HG02885 (cell line): ENCODE measurements at regions not wholly inside any gene's neighbourhood (a gene's known extent, or its start where the extent isn't known, plus 50 kb on each side); places are given as distances from the start of the nearest gene placed in this dataset.
"Not testable (repeated sequence)": the region's sequence is repeated elsewhere in the genome, so short reads cannot be mapped to it uniquely, and the experiment has no call there.

Source experiments
- ATAC-seq: cut with Tn5 transposase; IDR thresholded peaks from one replicate; pipeline ENCODE4 v1.9.1; 2021; ENCODE audit warnings: mild to moderate bottlenecking; ENCODE audit not compliant: unreplicated experiment, poor library complexity

DNA sequence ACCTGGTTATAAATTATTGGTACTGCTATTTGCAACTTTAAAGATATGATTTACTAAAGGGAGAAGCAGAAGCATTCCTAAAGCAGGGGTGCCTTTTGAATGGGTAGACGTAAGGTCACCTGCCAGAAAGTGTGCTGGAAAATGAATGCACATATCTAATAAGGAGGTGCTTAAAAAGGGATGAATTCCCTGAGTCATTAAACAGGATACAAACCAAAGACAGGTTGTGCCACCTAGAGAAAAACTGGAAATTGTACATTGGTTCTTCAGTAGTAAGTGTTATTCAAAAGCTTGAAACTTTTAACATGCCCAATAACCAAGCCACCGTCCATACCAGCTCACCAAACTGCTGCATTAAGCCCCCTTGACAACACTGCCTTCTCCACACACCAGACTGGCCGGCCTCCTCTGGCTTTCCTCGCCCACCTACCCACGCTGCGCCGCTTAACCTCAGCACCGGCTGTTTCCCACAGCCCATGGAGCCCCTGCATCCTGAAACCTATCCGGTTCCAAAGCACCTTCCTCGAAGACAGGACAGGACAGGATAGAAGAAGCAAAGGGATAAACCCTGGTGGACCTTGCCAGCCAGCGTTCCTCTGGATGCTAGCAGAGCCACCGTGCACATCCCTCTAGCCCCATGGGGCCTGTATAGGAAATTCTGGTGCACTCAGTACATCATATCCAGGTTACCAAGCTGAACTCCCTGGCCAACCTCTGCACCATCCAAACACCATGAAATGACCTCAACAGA lies 201.5 kb upstream of the CAND1 start:
- no peak for ATAC-seq

DNA sequence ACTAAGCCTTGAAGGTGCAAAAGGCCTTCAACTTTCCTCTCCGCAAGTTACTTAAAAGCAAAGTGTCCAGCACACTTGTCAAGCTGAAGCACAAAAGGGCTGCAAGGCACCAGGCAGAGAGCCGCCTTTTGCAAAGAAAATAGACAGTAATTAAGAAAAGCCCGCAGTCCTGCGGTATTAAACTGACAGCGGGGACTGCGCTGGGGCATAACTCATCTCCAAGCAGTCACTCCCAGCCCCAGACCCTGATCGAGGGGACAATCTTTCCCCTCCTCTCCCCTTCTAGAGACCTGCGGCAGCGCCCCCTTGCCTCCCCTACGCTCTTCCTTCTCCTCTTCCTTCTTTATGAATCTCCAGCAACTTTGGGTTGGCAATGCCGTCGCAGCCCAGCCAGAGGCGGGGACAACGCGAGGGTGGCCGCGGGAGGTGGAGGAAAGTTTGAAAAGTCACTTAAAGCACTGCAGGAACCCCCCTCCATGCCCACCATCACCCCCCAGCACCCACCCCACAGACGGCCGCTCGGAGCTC lies 200.9 kb upstream of the CAND1 start:
- ATAC-seq: no peak

DNA sequence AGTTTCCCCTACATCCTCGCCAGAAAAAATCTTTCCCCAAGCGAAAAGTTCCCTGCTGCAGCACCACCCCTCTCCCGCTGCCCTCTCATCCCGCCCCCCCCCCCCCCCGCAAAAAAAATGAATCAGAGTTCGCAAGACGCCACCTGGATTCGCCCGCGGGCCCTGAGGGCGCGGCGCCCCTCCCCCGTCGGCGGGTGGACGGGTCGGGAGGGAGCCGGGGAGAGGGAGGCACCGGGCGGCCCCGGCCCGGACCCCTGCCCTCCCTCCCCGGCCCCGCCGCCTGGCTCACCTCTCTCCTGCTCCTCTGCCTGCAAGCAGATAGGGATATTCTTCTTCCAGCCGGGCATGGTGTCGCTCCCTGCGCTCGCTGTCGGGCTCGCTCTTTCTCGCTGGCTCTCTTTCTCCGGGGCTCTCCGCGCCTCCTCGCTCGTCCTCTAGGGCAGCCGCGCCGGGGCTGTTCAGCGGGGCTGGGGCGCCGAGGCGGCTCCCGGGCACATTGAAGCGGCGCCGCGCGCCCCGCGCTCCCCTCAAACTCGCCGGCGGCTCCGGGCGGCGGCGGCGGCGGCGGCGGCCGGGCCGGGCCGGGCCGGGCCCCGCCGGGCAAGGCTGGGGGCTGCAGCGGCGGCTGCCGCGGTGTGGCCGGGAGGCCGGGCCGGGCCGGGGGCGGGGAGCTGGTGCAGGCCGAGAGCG lies 200.3 kb upstream of the CAND1 start:
- ATAC-seq: peak; percentile 67

DNA sequence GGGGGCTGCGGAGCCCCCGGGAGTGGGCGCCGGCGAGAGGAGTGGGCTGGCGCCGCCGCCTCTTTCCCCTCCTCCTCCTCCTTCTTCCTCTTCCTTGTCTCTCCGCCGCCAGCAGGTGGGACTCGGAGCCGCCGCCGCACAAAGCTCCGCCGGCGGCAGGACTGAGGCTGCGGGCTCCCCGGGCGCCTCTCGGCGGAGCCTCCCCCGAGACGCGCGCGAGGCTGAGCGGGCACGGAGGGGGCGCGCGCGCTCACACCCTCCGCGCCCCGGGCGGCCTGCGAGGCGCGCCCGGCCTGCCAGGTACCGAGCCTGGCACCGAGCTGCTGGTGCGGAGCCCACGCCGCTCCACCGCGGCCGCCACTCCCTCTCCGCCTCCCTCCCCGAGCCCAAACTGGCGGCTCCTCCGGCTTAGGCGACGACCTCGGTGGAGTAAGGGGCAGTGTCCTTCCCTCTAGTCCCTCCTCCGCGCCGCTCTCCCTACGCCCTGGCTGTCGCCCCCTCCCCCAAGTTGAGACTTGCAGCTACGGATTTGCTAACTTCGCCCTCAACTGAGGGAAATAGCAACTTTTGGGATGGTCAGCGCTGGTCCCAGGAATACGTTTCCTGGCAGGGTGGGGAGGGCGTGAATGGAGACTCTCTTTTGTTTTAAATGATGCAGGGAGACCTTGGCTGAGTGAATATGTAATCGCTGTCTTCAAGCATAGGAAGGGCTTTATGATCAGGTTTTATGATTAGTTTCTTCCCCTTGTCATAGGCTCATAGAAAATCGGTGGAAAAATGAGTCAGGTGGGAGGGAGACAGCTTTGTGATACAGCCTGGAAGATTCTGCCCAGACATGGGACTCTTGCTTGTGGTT lies 199.5 kb upstream of the CAND1 start:
- peak; percentile 75 for ATAC-seq

DNA sequence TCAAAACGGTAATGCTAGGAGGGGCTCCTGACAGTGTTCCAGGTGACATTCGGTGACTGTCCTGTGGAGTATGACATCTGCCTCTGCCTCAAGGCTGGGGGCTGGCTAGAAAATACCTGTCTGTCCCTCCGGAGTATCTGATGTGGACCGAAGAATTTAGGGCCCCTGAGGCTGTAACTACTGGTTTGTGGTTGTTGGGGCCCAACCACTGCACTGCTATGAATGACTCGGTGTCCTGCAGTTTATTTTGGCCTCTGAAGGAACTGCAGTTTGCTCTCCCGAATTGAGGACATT lies 198.9 kb upstream of the CAND1 start:
- no peak for ATAC-seq

DNA sequence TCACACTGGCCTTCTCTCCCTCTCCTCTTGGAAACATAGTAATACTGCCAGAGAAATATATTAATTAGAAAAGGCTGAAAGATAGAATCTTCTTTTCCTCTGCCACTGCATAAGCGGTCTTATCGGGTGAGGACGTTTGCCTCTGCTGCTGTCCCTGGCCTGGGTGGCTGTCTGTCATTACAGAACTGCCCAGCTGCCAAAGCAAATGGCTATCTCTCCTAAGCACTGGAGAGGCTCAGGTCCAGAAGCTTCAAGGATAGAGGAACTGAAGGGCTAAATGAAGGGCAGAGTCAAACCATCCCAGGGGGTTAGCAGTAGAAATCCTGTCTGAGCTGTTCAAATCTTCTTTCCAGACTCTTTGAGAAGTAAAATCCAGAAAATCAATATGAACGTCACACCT lies 198.6 kb upstream of the CAND1 start:
- ATAC-seq: no peak

DNA sequence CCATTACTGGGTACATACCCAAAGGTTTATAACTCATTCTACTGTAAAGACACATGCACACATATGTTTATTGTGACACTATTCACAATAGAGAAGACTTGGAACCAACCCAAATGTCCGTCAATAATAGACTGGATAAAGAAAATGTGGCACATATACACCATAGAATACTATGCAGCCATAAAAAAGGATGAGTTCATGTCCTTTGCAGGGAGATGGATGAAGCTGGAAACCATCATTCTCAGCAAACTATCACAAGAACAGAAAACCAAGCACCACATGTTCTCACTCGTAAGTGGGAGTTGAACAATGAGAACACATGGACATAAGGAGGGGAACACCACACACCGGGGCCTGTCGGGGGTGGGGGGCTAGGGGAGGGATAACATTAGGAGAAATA lies 196.9 kb upstream of the CAND1 start:
- ATAC-seq: not testable (repeated sequence)

DNA sequence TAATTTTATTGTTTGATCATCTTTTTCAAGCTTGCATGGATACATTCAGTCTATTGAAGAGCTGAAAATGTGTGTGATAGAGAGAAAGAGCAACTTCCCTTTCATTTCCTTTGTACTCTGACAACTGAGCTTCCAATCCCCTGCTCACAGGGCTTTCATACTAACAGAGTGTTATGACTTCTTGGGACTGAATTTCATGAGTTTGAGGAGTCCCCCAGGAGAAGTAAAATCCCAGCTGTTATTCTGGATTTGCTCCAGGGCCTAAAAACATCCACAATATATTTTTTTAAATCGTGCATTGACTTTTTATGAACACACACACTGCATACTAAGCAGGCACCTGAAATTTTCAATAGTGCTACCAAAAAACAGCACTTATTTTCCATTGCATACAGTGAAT lies 195.8 kb upstream of the CAND1 start:
- ATAC-seq: no peak

DNA sequence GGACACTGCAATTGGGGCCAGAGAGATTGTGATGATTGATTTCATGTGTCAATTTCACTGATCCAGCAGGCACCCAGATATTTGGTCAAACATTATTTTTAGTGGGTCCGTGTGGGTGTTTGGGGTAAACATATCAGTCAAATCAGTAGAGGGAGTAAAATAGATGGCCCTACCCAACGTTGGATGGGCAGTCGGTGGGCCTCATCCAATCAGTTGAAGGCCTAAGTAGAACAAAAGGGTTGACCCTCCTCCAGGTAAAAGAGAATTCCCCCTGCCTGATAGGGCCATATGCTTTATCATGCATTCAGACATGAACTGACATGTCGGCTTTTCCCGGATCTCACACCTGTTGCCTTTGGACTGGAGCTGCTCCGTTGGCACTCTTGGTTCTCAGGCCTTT lies 195.1 kb upstream of the CAND1 start:
- no peak for ATAC-seq

DNA sequence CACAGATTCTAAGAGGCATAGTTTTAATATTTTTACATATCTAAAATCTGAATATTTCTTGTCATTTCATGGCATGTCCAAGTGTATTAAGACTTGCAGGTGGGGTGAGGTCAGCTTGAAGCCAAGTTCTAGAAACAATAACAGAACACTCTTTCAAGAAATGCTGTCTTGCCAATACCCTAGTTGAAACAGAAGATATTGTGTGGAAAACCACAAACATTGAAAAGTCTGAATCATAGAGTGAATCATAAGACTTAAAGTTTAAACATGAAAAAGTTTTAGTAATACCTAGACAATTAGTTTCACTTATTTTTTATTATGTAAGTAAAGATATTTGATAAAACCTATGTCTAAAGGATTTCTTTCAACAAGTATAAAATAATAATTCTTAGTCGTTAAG lies 191.5 kb upstream of the CAND1 start:
- no peak for ATAC-seq

DNA sequence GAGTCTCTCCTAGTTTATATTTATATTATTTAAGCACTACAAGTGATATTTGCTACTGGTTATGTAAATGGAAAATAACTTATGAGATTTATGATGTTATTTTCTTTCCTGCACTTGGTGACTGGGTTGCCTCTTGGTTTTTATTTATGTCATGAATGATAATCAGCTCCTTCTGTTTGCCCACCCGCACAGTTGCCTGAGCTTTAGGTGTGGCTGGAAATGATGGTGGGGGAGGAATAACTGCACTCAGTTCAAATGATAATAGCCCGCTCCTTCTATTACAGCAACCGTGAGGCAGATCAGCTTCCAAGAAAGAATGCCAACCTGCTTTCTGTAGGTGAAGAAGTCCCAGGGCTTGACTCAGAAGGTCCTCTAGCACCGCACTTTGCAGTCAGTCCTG lies 190.2 kb upstream of the CAND1 start:
- no peak for ATAC-seq

DNA sequence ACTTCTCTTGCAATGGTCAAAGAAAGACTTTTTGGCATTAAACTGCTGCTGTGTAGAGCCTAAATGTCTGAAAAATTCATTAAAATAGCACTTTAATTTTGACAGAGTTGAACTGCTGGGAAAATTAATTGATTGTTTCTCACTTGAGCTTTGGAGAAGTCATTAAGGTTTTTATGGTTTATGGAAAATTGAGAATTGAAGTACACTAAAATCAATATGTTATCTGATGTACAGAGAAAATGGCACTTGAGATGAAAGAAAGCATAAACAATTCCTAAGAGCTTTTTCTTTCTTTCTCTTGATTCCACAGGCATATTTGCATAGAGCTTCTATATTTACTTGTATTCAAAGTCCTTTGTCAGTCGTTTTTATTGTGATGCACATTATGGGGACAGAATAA lies 188.5 kb upstream of the CAND1 start:
- ATAC-seq: no peak

DNA sequence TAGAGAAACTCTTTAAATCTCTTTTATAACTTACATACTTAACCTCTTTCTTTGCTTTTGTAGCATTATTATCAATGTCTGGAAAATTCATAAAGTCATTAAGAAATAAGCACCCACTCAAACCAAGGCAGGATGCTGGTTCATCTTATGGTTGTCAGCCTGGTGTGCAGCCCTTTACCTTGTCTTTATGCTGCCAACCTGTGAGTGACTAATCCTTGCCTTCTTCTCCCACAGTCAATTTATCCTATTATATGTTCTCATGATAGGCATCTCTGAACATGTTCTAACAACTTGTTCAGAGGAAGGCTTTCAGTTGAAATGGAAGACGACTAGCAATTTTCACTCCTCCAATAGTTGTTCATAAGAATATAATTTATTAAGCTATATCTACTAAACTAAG lies 186.9 kb upstream of the CAND1 start:
- ATAC-seq: no peak

DNA sequence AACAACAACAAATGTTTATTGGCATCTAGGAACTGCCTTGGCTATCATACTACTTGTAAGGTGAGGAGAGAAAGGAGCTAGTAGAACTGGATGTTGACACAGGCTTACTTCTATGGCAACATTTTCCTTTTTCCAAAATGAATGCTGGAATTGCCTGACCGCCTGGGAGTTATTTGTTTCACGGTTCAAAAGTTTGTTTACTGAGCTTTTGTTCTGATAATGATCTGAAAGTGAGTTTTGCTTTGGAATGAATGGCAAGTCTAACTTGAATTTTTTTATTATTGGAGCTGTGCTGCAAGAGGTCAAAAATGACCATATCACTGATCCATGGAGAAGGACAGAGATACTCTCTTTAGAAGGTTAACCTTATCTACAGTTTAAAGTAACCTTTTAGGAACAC lies 183.5 kb upstream of the CAND1 start:
- ATAC-seq: no peak

DNA sequence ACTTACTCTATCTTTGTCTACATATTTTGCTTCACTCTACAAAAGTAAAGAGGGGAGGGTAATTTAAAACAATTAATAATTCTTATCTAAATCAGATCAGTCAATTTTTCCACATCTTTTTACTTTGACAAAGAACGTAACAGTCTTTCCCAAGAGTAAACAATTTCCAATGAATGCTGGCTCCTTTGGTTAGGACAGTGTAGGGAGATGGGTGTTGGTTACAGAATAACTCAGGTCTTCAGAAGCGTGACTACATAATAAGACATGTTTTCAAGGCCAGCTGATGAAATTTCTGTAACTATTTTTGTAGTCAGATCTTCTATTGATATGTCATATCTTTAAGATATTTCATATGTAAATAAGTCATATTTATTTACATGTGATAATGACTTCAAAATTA lies 183.0 kb upstream of the CAND1 start:
- ATAC-seq: no peak

DNA sequence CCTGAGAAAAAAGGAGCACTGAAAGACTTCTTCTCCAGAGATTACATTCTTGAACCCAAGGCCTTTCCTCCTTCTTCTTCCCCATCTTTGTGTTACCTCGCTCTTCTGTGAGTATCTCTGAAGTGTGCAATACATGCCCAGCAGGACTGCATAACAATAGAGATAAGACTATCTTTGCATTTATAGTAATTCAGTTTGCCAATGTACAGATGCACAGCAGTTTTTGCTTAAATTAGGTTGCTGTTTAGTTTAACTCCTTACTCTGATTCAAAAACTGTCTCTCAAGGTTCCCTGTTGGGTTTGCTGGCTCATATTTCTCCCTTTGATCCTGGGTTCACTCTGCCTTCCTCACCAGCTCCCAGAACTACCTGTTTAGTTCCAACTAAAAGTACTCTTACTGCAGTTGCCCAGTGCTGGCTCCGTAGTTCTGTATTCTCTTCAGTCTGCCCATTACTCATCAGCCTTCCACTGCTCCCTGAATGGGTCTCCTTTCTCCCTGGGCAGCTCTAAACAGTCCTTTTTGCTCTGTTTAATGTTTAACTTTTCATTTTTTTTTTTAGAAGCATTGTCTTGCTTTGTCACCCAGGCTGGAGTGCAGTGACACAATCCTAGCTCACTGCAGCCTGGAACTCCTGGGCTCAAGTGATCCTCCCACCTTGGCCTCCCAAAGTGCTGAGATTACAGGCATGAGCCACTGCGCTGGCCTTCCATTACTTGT lies 180.6 kb upstream of the CAND1 start:
- ATAC-seq: no peak

DNA sequence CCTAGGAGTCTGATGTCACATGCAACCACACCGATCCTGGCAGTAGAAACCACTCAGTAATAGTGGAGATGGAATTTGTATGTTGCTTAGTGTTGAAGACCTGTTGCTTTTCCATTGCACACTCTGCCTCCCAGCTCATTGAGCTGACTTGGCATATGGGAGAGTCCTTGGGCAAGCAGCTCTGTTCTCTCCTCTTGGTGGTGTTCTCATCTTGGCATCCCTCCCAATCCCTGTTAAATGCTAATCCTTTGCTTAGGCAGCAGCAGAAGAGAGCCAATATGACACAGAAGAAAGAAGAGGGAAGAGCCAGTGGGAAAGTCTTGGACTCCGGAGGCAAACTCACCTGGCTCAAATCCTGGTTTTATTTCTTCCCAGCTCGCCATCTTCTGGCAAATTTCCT lies 178.0 kb upstream of the CAND1 start:
- ATAC-seq: no peak

DNA sequence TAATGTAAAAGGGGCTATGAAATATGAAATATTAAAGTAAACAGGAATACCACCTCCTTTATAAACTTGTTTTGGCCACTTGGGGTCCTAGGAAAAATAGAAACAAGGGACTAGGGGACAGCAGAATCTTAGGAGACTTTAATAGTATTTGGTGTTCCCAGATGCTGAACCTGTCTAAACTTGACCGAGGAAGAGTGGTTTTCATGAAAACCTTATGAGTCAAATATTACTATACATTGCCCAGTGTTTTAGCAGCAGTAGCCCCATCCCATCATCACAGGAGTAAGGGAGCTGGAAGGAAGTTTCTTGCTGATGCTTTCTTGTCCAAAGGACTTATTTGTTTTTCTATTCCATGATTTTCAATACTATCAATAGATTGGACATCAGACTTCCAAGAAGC lies 177.5 kb upstream of the CAND1 start:
- no peak for ATAC-seq

DNA sequence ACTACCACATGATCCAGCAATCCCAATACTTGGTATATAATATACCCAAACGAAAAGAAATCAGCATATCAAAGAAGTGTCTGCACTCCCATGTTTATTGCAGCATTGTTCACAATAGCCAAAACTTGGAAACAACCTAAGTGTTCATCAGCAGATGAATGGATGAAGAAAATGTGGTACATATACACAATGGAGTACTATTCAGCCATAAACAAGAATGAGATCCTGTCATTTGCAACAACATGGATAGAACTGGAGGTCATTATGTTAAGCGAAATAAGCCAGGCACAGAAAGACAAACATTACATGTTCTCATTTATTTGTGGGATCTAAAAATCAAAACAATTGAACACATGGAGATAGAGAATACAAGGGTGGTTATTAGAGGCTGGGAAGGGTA lies 176.2 kb upstream of the CAND1 start:
- ATAC-seq: not testable (repeated sequence)

DNA sequence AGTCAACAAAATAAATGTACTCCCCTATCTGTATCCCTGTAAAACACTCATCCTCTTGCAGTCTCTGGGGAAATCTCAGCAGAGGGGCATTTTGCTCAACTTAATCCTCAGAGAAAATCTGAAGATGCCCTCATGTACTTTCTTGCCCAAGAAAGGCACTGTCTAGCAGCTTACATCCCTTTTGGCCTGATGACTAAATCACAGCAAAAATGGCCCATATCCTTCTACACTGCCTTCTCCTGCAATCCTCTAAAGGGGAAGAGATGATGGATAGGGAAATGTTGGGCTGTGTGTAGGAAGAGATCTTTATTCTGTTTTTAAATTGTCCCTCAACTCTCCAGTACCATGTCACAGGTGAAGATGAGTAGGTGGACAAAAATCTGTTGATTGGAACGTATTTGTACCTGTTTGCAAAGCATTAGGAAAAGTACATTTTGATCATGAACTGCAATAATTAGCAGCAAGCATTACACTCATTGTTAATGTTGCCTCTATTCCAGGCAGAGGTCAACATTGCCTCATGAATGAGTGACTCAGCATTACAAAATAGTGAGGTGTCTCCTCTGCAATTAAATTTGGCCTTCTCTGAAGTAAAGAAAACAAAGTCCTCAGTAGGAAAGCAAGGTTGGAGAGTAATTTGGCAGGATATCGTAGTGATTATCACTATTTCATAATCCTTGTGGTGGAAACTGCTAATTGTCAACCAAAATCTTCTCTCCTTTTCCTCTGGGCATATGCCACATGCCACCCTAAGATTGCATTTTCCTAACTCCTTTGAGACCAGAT lies 172.4 kb upstream of the CAND1 start:
- ATAC-seq: no peak
